HUES6 (cell line): ENCODE measurements at regions not wholly inside any gene's neighbourhood (a gene's known extent, or its start where the extent isn't known, plus 50 kb on each side); places are given as distances from the start of the nearest gene placed in this dataset.

Source experiments
- H3K27ac ChIP-seq: 2 replicates; pipeline ENCODE4 v1.7.0; 2013; ENCODE audit warnings: low read depth, mild to moderate bottlenecking, low read length, inconsistent platforms
- H3K27me3 ChIP-seq: 2 replicates; pipeline ENCODE4 v1.6.1; 2013; ENCODE audit warnings: low read length; ENCODE audit not compliant: control insufficient read depth, insufficient read depth
- H3K36me3 ChIP-seq: 2 replicates; pipeline ENCODE4 v1.6.1; 2013; ENCODE audit warnings: low read length; ENCODE audit not compliant: control insufficient read depth, insufficient read depth
- H3K4me1 ChIP-seq: 2 replicates; pipeline ENCODE4 v1.6.1; 2013; ENCODE audit warnings: low read length; ENCODE audit not compliant: control insufficient read depth, insufficient read depth
- H3K4me3 ChIP-seq: 2 replicates; pipeline ENCODE4 v1.5.1; 2013; ENCODE audit warnings: low read depth, low read length
- H3K9ac ChIP-seq: one replicate; pipeline ENCODE4 v1.6.1; 2013; ENCODE audit warnings: mild to moderate bottlenecking, low read length
- H3K9me3 ChIP-seq: 2 replicates; pipeline ENCODE4 v1.6.1; 2013; ENCODE audit warnings: low read depth, low read length; ENCODE audit not compliant: control insufficient read depth, insufficient read depth

GRCh38 chr12:114789276-114789675 is 105.3 kb upstream of the TBX3 start:
- H3K27ac ChIP-seq: no peak overlapping the region
- H3K4me3 ChIP-seq: no peak overlapping the region
- no peaks in the 10 kb centered on the region for H3K27me3 ChIP-seq
- H3K4me1 ChIP-seq: peaks cover 3% of the 10 kb centered on the region; the same call in 1 of the 2 replicates
- H3K9ac ChIP-seq: no peak overlapping the region
- no peaks in the 10 kb centered on the region for H3K9me3 ChIP-seq
- H3K36me3 ChIP-seq: no peaks in the 10 kb centered on the region

DNA sequence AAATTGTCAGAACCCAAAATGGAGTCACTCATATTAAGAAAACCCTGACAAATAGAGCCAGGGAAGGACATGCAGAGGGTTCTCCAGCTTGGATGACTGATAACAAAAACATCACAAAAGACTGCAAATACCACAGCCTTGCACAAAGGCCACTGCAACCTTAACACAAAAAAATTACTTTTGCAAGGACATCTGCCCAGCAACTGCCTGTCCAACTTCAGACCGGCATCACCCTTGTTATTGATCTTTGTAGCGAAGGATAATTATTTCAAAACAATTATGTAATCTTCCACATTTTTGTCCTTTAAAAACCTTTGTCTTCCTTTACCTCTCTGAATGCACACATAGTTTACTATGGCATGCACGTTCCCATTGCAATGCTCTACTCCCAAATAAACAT is 100.6 kb upstream of the TBX3 start:
- no peaks in the 10 kb centered on the region for H3K27me3 ChIP-seq
- H3K9me3 ChIP-seq: no peaks in the 10 kb centered on the region
- H3K27ac ChIP-seq: no peak overlapping the region
- no peak overlapping the region for H3K4me3 ChIP-seq
- H3K9ac ChIP-seq: no peak overlapping the region
- no peaks in the 10 kb centered on the region for H3K36me3 ChIP-seq
- H3K4me1 ChIP-seq: peaks cover 5% of the 10 kb centered on the region; the same call in 1 of the 2 replicates

DNA sequence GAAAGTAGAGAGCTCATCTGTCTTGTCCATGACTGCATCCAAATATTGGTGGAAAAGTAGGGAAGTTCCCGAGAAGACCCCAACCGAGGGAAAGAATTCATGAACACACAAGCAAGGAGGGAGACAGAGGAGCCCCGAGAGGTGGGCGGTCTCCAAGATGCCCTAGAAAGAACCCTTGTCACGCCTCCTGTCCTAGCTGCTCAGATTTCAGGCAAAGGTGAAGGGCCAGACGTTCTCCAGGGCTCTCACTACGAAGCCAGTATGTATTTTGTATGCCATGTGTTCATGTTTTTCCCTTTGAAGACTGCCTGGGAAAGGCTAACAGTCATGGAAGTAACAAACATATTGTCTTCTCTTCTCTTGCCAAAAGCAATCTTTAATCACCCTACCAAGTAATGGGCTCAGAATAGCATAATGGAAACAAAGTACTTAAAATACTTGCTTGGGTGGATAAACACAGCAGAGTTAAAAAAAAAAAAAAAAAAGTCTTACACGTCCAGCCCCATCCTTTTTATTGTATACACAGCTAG is 99.2 kb upstream of the TBX3 start:
- Histone ChIP-seq H3K36me3 (no peaks in the 10 kb centered on the region), H3K27ac (no peak overlapping the region), H3K9ac (no peak overlapping the region), H3K27me3 (no peaks in the 10 kb centered on the region), H3K9me3 (no peaks in the 10 kb centered on the region), H3K4me1 (peaks cover 5% of the 10 kb centered on the region; the same call in 1 of the 2 replicates), H3K4me3 (no peak overlapping the region)

GRCh38 chr12:114780746-114781399 is 96.9 kb upstream of the TBX3 start:
- Histone ChIP-seq H3K9ac (no peak overlapping the region), H3K4me1 (peaks cover 5% of the 10 kb centered on the region; the same call in 1 of the 2 replicates), H3K27ac (no peak overlapping the region), H3K36me3 (no peaks in the 10 kb centered on the region), H3K9me3 (no peaks in the 10 kb centered on the region), H3K4me3 (no peak overlapping the region), H3K27me3 (no peaks in the 10 kb centered on the region)

- no peaks in the 10 kb centered on the region for H3K27me3 ChIP-seq
- no peaks in the 10 kb centered on the region for H3K36me3 ChIP-seq
- no peak overlapping the region for H3K27ac ChIP-seq
- H3K4me3 ChIP-seq: no peak overlapping the region
- no peaks in the 10 kb centered on the region for H3K9me3 ChIP-seq
- peaks cover 5% of the 10 kb centered on the region; the same call in 1 of the 2 replicates for H3K4me1 ChIP-seq
- H3K9ac ChIP-seq: no peak overlapping the region
Observed at GRCh38 chr12:114779647-114780046, 95.7 kb upstream of the TBX3 start.

GRCh38 chr12:114779186-114779585 is 95.2 kb upstream of the TBX3 start:
- Histone ChIP-seq H3K4me3 (no peak overlapping the region), H3K4me1 (peaks cover under 1% of the 10 kb centered on the region; the same call in 1 of the 2 replicates), H3K27me3 (no peaks in the 10 kb centered on the region), H3K9me3 (no peaks in the 10 kb centered on the region), H3K36me3 (no peaks in the 10 kb centered on the region), H3K27ac (no peak overlapping the region), H3K9ac (no peak overlapping the region)

- no peaks in the 10 kb centered on the region for H3K9me3 ChIP-seq
- H3K4me1 ChIP-seq: no peaks in the 10 kb centered on the region
- H3K36me3 ChIP-seq: no peaks in the 10 kb centered on the region
- no peaks in the 10 kb centered on the region for H3K27me3 ChIP-seq
- no peak overlapping the region for H3K9ac ChIP-seq
- H3K4me3 ChIP-seq: no peak overlapping the region
- H3K27ac ChIP-seq: no peak overlapping the region
Observed at GRCh38 chr12:114776731-114777442, 92.9 kb upstream of the TBX3 start.

GRCh38 chr12:114774699-114775098 is 90.7 kb upstream of the TBX3 start:
- no peaks in the 10 kb centered on the region for H3K36me3 ChIP-seq
- no peak overlapping the region for H3K9ac ChIP-seq
- H3K4me1 ChIP-seq: no peaks in the 10 kb centered on the region
- no peaks in the 10 kb centered on the region for H3K9me3 ChIP-seq
- no peak overlapping the region for H3K27ac ChIP-seq
- no peak overlapping the region for H3K4me3 ChIP-seq
- H3K27me3 ChIP-seq: no peaks in the 10 kb centered on the region

DNA sequence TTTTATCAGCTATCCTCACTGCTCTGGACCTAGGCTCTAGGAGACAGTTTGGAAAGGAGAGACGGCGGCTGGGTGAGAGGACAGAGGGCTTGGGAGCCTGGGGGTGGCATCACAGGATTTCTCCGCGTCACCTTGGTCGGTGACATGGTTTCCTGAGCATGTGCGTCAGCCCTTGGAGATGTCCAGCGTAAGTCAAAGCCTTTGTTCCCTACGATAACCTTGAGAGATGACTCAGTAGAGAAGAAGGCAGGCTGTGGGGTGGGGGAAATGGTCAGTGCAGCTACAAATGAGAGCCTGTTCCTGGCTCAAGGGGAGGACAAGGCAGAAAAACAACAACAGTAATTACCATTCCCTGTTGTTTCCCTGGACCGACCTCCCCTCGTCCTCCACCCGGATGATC is 90.2 kb upstream of the TBX3 start:
- no peaks in the 10 kb centered on the region for H3K36me3 ChIP-seq
- H3K4me1 ChIP-seq: no peaks in the 10 kb centered on the region
- no peaks in the 10 kb centered on the region for H3K9me3 ChIP-seq
- H3K4me3 ChIP-seq: no peak overlapping the region
- H3K27me3 ChIP-seq: no peaks in the 10 kb centered on the region
- no peak overlapping the region for H3K9ac ChIP-seq
- H3K27ac ChIP-seq: no peak overlapping the region

DNA sequence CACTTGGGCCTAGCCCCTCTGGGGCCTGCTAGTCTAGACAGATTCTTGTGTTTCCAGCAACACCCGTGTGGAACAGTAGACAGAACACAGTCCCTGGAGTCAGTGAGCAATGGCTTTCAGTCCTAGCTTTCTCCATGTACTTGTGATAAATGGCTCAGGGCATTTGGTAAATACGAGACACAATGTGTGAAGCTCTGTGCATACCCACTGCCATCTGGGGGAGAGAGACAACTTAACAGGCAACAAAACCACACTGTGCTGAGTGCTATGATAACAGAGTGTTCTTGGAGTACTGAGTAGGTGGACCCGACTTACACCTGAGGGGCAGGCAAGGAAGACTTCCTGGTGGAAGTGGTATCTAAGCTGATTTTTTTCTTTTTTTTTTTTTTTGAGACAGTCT is 86.3 kb upstream of the TBX3 start:
- no peak overlapping the region for H3K4me3 ChIP-seq
- H3K9me3 ChIP-seq: no peaks in the 10 kb centered on the region
- no peak overlapping the region for H3K27ac ChIP-seq
- no peaks in the 10 kb centered on the region for H3K4me1 ChIP-seq
- no peaks in the 10 kb centered on the region for H3K36me3 ChIP-seq
- no peak overlapping the region for H3K9ac ChIP-seq
- H3K27me3 ChIP-seq: no peaks in the 10 kb centered on the region

GRCh38 chr12:114769634-114770033 is 85.7 kb upstream of the TBX3 start:
- H3K4me1 ChIP-seq: no peaks in the 10 kb centered on the region; the same call in 1 of the 2 replicates
- no peak overlapping the region for H3K27ac ChIP-seq
- H3K9me3 ChIP-seq: no peaks in the 10 kb centered on the region
- H3K27me3 ChIP-seq: no peaks in the 10 kb centered on the region
- no peaks in the 10 kb centered on the region for H3K36me3 ChIP-seq
- H3K9ac ChIP-seq: no peak overlapping the region
- H3K4me3 ChIP-seq: no peak overlapping the region
